GM12872 (cell line): ENCODE measurements at regions not wholly inside any gene's neighbourhood (a gene's known extent, or its start where the extent isn't known, plus 50 kb on each side); places are given as distances from the start of the nearest gene placed in this dataset.

Experiments
- TF ChIP-seq, protein P1 (sequence below): IDR thresholded peaks from 3 replicates; pipeline ENCODE4 v1.5.1; 2011; ENCODE audit warnings: low read depth, mild to moderate bottlenecking, low read length, moderate library complexity; ENCODE audit not compliant: insufficient read depth

DNA sequence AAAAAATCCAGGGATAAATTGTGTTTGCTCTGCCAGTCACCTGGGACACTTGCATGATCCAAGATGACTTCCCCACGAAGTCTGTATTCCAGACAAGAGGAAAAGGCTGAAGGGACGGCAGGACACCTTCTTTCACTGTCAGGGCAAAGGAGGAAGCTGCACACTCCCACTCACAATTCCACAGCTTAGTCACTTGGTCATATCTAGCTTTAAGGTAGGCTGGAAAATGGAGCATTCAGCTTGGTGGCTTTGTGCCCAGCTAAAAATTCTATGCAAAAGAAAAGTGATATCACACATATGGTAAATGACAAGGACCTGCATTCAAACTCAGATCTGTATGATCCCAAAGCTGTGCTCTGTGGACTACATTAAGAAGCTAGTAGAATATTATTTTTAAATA is 109.2 kb upstream of the TPM1 start:
- TF ChIP-seq, protein P1, sequence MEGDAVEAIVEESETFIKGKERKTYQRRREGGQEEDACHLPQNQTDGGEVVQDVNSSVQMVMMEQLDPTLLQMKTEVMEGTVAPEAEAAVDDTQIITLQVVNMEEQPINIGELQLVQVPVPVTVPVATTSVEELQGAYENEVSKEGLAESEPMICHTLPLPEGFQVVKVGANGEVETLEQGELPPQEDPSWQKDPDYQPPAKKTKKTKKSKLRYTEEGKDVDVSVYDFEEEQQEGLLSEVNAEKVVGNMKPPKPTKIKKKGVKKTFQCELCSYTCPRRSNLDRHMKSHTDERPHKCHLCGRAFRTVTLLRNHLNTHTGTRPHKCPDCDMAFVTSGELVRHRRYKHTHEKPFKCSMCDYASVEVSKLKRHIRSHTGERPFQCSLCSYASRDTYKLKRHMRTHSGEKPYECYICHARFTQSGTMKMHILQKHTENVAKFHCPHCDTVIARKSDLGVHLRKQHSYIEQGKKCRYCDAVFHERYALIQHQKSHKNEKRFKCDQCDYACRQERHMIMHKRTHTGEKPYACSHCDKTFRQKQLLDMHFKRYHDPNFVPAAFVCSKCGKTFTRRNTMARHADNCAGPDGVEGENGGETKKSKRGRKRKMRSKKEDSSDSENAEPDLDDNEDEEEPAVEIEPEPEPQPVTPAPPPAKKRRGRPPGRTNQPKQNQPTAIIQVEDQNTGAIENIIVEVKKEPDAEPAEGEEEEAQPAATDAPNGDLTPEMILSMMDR: no peak

DNA sequence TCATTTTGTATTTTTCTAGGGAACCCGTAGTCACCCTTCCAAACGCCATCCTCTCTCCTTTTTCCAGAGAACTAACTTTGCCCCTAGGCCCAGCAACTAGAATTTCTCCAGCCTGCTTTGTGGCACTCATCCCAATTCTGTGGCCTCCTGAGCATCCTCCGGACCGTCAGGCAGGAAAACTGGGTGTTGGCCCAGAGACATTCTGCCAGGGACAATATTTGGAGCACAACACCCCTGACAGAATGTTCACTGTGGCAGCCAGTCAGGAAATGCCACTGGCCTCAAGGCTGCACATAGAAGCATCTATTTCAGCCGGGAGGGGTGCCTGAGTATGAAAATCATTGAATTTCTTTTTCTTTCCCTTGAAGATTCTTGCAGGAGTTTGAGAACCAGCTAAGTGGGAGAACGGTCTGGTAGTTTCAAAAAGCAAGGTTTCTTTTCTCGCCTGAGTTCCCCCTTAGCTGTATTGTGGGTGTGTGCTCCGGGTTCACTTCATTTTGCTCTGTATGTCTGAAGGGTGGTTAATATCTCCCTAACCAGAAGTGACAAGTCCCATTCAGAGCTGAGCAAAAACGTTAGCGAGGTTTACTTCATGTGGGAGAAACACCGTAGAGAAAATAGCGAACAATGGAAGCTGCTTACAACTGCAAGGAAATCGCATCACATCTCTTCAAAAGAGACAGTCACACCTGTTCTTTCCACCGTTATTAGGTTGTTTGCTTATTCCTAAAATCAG is 108.1 kb upstream of the TPM1 start:
- TF ChIP-seq, protein P1: no peak

DNA sequence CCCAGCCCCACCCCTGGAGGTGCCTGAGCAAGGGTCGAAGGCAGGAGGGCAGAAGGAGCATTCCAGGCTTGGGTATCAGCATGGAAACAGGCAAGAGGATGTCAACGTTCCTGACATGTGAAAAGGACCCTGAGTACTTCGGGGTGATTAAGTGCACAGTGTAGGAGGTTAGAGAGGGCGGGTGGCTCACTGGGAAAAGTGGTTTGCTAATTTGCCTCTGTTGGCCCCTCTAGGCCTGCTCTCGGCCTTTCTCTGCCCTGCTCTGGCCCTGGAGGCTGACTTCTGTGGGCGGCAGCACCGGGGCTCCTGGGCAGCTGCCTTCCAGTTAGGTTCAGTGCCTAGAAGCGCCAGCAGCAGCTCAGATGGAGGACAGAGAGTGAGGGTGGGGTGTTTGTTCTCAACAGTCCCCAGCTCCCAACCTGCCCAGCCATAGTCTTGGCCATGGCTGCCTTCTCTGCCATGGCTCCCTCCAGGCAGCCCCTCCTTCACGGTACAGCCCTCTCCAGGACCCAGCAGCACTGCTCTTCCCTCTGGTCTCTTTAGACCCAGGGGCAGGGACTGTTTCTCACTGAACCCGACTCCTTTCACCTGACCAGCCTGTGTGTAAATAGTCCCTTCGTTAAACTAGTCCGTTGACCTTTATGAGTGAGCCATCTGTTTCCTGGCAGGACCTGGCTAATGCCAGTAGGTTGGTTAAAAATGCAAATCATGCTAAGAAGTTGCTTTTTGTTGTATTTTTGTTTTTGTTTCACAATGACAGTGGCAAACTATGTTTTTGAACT is 107.1 kb upstream of the TPM1 start:
- TF ChIP-seq, protein P1: no peak

DNA sequence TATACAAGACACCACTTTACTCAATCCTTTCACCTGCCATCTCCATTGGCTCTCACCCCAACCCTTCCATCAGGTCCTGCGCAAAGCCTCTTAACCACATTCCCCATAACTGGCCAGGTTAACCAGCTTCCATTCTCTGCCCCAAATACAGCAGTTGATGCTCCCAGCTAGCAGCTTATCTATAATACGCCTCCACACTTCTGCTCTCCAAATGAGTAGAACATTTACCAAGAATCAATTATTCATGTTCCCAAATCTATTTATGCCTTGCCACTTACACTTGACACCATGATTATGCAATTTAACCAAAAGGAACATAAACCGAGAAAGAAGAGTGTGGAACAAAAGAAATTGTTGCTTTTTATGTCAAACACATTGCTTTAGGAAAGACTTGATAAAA is 103.7 kb upstream of the TPM1 start:
- TF ChIP-seq, protein P1: no peak

DNA sequence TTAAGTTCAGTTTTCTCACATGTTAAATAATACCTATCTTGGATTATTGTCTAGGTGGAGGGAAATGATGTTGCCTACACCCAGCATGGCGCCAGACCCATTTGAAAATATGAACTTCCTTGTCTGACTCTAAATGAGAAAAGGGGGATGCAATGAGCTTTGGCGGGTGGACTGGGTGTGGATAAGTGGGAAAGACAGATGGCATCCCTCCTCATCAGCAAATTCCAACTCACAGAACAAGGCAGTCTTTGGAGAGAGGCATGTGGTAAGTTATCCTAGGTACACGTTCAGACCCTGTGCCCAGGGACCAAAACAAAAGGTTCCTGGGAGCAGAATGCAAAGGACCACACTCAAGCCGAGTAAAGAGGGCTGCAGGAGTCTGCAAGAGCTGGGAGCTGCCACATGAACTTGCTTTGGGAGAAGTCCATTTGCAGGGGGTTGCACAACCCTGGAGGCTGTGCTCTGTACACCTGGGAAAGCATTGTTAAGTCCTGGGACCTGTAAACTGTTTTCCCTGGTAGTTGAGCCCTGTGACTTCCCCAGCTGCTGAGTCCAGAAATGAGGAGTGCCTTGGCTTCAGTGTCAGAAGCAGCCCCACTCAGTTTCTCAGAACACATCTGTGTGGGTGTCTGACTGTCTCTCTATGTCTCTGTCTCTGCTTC is 102.3 kb upstream of the TPM1 start:
- TF ChIP-seq, protein P1: no peak

DNA sequence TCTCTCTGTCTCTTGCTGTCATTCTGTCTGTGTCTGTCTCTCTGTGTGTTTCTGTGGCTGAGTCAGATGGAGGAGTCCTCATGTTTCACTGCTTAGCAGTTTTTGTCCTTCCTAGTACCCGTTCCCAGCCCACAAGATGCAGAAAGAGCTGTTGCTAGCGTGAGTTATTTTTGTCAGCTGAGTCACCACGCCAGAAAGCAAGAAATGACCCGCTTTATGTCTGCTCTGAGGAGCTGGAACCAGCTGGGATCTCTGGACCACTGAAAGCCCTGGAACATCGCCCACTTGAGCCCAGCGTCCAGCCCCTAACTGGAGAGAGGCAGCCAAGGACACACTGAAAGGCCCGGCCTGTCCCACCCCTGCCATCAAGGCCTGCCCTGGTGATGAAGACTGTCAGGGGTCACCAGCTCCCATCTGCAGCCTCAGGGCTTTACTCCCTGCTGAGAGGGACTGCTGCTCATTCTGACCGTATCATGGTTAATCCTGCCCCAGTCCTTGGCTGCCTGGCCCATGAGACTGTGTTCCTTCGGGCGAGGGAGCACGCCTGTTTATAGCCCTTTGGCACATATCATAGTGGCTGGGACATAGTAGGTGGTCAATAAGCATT is 101.7 kb upstream of the TPM1 start:
- TF ChIP-seq, protein P1: no peak

DNA sequence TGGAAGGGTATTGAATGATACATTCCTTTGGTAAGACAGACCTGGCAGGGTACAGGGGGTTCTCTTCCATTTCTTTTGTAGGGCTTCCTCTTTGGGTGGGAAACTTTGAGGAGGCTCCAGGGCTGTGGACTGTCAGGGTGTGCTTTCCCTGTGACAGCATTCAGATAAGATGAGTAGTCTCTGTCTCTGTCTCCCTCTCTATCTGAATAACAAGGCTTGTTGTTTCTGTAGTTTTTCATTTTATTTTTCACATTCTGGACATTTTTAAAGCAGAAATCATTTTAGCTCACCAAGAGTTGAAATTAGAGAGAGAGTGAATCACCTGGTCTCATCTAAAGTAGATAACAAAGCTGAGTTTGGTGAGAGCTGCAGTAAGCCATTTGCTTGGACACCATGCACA is 100.8 kb upstream of the TPM1 start:
- TF ChIP-seq, protein P1: no peak
